NCI-H345 treated with DMSO at 0.1 percent for 48 hours (cell line): ENCODE measurements at regions not wholly inside any gene's neighbourhood (a gene's known extent, or its start where the extent isn't known, plus 50 kb on each side); places are given as distances from the start of the nearest gene placed in this dataset.

Experiments used
- DNase-seq: peaks from one replicate; lab custom pipeline; 2025; ENCODE audit not compliant: unreplicated experiment; lab: John Stamatoyannopoulos, UW

DNA sequence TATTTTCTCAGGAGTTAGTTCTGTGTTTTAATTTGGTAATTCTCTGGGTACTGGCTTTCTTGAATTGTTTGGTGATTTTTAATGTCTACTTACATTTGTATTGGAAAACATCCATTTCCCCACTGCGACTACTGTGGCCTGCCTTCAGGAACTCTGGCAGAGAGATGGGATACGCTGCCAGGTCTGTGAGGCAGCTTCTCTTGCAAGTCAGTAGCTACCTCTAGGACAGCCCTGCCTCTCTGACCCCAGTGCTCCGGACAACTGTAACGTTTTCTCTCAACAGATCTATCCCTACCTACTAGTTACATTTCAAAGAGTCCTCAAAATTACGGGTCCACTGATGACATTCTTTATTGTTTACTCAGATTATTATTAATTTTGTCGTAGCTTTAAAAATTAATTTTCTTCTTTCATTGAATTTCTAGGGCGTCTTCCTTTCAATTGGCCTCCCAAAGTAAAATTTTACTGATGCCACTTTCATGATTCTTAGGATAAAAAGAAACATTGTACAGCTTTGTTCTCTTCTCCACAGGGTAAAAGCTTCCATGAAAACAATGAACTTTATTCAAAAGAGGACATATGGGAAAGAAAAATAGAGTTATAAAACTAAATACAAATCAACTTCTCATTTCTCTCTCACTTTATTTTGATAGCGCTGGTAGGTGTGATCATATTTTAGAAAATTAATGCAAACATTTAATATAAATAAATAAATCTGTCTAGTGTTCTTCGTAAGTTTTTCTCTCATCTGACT lies 123.2 kb upstream of the GOLGA8J start:
- DNase-seq: no peak

DNA sequence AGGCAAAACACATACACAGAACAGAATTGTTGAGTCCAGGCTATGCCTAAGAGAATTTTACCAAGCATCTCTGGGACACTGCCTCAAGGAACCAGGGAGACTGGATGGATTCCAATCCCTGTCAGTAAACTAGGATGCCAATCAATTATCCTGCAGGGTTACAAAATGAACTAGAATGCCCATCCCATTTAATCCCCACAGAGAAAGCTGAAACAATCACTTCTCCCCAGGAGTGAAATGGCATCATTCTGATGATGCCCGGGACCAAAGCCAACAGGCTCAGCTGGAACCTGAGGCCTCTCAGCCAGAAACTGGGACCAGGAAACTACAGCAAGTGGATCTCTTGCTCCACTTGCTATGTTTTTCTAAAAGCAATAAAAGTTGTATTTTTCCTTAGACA lies 130.0 kb upstream of the TJP1 start:
- peak; percentile 75 for DNase-seq

DNA sequence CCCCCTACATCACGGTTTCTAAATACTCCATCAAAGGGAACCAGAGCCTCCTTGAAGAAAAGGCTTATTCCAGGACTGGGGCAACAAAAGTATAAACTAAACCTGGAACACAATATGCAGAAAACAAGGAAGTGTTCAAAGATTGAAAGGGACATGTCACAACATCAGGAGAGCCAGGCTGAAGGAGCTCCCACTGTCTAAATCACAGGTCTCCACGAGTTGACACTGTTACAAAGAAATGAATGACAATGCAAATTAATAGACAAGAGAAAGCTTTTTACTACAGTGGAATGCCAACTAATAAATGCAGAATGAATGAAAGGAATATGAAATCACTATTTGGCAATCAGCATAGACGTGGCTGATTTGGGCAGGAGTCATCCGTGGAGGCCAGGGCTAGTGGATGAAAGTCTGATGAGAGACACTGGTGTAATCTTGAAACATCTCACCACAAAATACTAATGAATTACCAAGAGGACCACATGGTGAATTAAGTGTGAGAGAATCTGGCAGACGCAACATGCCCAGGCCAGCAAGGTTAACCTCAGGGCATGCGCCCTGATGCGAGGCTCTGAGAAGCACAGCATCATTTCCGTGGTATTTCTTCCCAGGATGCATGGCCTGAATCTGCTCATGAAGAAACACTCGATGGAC lies 123.8 kb upstream of the TJP1 start:
- DNase-seq: no peak

DNA sequence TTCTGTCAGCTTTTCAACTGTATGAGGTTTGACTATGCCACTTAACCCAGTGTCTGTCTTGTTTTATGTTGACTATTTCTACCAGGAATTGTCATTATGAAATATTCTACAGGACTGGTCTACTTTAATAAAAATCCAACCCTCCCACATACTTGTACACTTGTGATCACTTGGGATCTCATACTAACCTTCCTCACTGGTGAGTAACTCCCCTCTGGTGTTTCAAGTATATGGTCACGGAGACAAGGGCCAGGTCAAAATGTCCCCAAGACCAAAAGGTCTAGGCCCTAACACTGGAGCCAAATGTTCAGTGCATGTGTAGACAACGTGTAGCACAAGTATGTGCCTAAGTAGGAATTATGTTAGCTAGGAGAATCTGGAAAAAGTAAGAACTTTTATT lies 122.7 kb upstream of the TJP1 start:
- no peak for DNase-seq

DNA sequence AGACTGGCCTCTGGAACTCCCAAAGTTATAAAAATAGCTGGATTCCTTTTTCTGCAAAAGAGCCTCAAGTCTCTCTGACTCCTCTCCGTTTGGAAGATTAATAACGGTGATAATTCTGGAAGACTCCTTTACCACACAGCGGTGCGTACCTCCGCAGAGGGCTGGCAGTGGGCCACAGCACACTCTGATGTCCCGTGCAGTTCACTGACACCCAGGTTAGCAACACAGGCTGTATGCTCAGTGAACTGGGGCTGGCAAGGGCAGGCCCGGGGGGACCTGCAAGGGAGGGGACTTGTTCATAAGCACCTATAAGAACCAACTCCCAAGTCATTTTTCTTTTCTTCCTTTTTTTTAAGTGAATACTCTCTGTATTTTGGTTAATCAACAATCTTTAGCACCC lies 120.3 kb upstream of the TJP1 start:
- no peak for DNase-seq

DNA sequence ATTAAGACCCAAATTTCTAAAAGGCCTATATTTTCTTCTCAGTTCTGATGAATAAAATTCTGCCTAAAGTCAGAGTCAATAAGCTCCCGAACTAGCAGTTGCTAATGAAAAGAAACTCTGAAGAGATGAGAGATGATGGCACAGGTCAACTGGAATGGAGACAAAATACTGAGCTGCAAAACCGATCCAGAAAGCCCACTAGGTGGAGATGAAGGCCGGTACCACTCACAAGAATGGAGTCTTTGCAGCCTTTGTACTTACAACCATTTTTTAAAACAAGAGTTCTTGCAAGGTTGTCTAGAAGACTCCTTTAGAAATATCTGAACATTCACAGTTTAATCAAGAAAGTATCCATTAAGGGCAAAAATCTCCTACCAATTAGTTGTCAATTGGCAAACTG lies 119.9 kb upstream of the TJP1 start:
- DNase-seq: no peak

GRCh38 chr15:29939404-29939803 lies 117.1 kb upstream of the TJP1 start:
- no peak for DNase-seq

GRCh38 chr15:29938361-29939335 lies 116.4 kb upstream of the TJP1 start:
- no peak for DNase-seq

GRCh38 chr15:29937956-29938355 lies 115.7 kb upstream of the TJP1 start:
- DNase-seq: no peak

GRCh38 chr15:29936353-29937049 lies 114.2 kb upstream of the TJP1 start:
- no peak for DNase-seq

GRCh38 chr15:29935296-29936004 lies 113.2 kb upstream of the TJP1 start:
- no peak for DNase-seq

DNA sequence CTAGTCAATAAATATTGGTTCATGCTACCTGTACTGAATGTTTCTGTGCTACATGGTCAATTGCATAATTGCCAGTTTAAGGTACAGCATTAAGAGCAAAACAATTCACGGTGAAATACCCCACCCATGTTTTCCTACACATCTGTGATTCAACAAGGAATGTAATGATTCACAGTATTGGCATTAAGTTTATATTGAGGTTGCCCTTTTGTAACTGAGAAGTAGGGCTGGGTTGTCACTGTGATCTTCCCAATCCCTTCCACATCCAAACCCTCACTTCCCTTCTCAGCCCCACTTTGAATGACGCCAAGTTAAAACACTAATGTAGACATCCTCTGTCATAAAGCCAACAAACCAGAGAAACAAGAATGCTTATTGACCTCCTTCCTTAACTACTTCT lies 112.0 kb upstream of the TJP1 start:
- DNase-seq: no peak

- DNase-seq: no peak
Observed at GRCh38 chr15:29933042-29933803, 111.0 kb upstream of the TJP1 start.

DNA sequence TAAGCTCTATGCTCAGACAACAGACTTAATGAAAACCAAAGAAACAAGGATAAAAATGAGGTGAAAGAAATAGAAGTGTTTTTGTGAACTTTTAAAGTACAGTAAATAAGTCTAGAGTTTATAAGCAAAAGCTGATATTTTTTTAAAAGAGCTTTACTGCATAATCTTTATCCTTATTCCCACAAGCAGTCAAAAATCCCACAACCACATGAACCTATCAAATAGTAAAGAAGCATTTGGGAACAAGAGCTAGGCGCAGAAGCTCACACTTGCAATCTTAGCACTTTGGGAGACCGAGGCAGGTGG lies 103.8 kb upstream of the TJP1 start:
- DNase-seq: no peak

- DNase-seq: no peak
Observed at GRCh38 chr15:29925227-29926082, 103.2 kb upstream of the TJP1 start.

DNA sequence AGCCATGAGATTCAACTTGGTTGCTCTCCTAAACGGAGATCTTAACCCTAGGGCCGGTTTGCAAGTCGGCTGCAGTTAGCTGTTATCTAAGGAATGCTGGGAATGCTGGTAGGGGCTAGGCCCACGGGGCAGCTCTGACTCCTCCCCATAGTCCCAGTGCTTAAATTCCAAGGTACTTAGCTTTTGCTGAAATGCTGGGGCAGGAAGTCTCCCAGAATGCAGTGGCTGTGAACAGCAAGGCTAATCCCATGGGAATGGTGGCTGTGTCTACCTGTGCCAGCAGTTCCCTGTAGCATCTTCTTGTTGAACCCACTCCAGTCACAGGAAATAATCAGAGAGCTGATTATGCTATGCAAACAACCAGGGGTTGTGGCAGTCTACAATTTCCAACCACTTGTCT lies 102.5 kb upstream of the TJP1 start:
- no peak for DNase-seq

DNA sequence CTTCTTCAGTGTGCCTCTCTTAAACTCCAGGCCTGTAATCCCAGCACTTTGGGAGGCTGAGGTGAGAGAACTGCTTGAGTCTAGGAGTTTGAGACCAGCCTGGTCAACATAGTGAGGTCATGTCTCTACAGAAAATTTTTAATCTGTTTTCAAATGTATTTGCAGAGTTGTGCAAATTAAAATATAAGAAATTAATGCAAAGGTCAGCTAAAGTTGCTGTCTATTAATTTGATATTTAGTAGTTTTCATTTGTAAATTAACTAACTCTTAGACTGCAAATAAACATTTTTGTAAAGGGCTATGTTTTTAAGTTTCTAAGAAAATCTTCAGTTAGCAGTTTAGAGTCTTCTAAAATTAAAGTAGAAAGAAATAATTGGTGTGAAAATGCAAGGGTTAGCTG lies 99.9 kb upstream of the TJP1 start:
- no peak for DNase-seq

GRCh38 chr15:29921130-29921601 lies 98.9 kb upstream of the TJP1 start:
- DNase-seq: no peak

- no peak for DNase-seq
Observed at GRCh38 chr15:29920515-29920914, 98.2 kb upstream of the TJP1 start.
